Neuron (in vitro differentiated cells): ENCODE measurements at regions not wholly inside any gene's neighbourhood (a gene's known extent, or its start where the extent isn't known, plus 50 kb on each side); places are given as distances from the start of the nearest gene placed in this dataset.

ENCODE experiments used
- H2AFZ ChIP-seq: one replicate; pipeline ENCODE4 v1.6.1; 2013; ENCODE audit warnings: low read depth, mild to moderate bottlenecking, inconsistent platforms, low read length, moderate library complexity
- H3K27me3 ChIP-seq: one replicate; pipeline ENCODE4 v1.6.1; 2013; ENCODE audit warnings: low read length; ENCODE audit not compliant: insufficient read depth
- H3K36me3 ChIP-seq: one replicate; pipeline ENCODE4 v1.6.1; 2013; ENCODE audit warnings: low read length; ENCODE audit not compliant: insufficient read depth
- H3K4me1 ChIP-seq: one replicate; pipeline ENCODE4 v1.6.1; 2013; ENCODE audit warnings: low read length; ENCODE audit not compliant: insufficient read depth
- H3K4me3 ChIP-seq: 2 replicates; pipeline ENCODE4 v1.5.1; 2013; ENCODE audit warnings: mild to moderate bottlenecking, low read length, moderate library complexity
- H3K9me3 ChIP-seq: one replicate; pipeline ENCODE4 v1.6.1; 2013; ENCODE audit warnings: low read length

DNA sequence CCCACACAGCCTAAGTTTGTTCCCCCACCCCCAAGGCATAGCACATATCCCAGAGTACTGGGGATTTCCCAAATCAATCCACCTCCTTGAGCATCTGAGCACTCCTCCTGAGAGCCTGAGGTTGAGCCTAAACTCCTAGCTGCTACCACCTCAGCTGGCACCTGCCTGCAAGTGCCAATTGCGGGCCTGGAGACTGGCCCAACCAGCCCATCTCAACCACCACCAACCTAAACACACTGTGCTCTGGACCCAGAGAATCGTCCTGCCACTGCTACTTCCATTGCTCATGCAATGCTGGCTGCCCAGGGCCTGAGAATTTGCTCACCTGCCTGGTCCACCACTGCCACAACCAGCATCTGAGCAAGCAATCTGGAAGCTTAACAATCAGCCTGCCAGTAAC, 177.1 kb downstream of the FGF13 start:
- H3K4me1 ChIP-seq, result peaks cover 3% of the 10 kb centered on the region
- no peaks in the 10 kb centered on the region for H3K36me3 ChIP-seq

DNA sequence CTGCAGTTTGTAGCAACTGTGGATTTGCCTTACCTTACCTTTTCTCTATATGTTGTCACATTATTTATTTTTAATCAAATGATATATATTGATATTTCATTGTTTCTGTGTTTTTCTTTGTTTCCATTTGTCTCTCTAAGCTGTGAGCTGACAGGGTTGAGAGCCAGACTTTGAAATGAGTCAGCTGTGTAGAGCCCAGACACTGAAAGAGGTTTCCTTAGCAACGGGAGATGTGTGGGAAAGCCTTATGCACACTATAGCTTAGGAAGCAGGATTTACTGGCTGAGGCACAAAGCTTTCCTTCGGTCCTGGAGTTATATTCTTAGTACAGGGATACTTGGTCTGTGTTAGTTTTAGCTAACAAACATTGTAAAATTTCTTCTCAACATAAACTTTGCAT, 192.2 kb downstream of the FGF13 start:
- no peak overlapping the region for H3K4me3 ChIP-seq
- no peaks in the 10 kb centered on the region for H3K9me3 ChIP-seq
- no peaks in the 10 kb centered on the region for H3K36me3 ChIP-seq
- H3K27me3 ChIP-seq, result no peaks in the 10 kb centered on the region
- peak overlapping the region; percentile 10 for H2AFZ ChIP-seq
- peaks cover 16% of the 10 kb centered on the region for H3K4me1 ChIP-seq

More for the DNA sequence above, 177.1 kb downstream of the FGF13 start:
- H3K4me3 ChIP-seq, result no peak overlapping the region
- no peak overlapping the region for H2AFZ ChIP-seq
- no peaks in the 10 kb centered on the region for H3K9me3 ChIP-seq
- no peaks in the 10 kb centered on the region for H3K27me3 ChIP-seq

DNA sequence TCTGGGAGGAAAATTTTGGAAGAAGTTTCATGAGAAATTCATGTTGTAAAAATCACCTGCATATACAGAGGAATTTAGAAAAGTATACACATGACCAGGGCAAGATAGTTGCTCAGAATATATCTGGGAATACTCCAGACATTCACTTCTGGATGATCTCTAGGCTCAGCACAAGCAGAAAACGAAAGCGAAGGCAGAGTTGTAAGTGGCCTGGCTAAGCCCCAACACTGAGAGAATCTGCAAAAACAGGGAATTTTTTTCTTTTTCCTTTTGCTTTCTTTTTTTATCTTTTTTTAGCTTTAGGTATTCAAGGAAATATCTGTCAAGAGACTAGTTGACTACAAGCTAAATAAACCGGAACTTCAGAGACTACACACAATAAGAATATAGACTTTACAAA, 207.2 kb downstream of the FGF13 start:
- no peak overlapping the region for H3K4me3 ChIP-seq
- no peaks in the 10 kb centered on the region for H3K9me3 ChIP-seq
- no peak overlapping the region for H2AFZ ChIP-seq
- no peaks in the 10 kb centered on the region for H3K36me3 ChIP-seq
- no peaks in the 10 kb centered on the region for H3K27me3 ChIP-seq
- no peaks in the 10 kb centered on the region for H3K4me1 ChIP-seq

DNA sequence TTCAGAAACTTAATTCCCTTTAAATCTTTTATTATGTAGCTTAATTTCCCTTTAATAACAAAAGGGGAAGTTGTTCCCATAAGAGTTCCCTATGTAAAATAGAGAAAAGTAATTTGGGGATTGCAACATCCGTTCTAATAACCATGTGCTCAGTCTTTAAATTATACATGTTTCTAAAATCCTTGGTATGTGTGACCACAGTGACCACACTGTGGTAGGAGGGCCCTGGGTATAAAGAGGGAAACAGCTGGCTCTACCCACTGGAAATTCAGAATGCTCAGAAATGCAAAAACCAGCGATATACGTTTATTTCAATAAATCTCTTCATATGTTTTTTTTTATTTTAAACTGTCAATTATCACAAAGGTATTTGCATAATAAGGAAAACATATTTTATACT, 219.1 kb downstream of the FGF13 start:
- H3K4me3 ChIP-seq, result no peak overlapping the region
- H3K9me3 ChIP-seq, result no peaks in the 10 kb centered on the region
- H3K4me1 ChIP-seq, result no peaks in the 10 kb centered on the region
- H3K36me3 ChIP-seq, result no peaks in the 10 kb centered on the region
- no peak overlapping the region for H2AFZ ChIP-seq
- no peaks in the 10 kb centered on the region for H3K27me3 ChIP-seq

DNA sequence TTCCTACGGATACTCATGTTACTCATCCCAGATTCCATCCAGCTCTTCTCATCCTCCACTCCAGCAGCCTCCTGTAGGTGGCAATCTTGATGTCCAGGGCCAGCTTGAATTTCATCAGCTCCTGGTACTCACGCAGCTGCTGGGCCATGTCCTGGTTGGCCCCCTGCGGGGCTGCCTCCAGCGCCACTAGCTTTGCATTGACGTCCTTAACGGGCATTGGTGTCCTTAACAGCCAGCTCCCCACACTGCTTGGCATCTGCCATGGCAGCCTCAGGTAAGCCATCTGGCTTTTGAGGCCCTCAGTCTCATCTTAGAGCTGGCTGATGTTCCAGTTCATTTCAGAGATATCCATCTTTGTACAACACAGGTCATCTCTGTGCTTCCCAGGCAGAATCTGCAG, 223.7 kb downstream of the FGF13 start:
- no peak overlapping the region for H2AFZ ChIP-seq
- peaks cover 3% of the 10 kb centered on the region for H3K27me3 ChIP-seq
- no peaks in the 10 kb centered on the region for H3K36me3 ChIP-seq

DNA sequence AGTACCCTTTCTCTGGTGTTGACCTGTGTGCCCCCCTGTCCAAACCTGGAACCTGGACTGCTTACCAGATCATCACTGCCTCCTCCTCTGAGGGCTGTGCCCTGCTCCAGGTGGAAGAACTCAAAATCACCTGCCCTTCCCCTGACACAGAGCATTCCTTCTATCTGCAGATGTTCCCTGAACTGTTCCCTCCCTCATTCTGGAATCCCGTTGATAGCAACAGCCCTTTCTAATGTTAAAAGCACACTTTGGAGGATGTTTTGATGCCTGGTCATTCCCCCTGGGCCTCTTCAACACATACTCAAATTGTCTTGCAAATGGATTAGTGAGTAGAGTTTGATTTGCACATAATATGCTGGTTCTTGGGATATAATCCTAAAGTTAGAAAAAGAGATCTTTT, 225.8 kb downstream of the FGF13 start:
- Histone ChIP-seq H3K27me3 (peaks cover 19% of the 10 kb centered on the region), H3K9me3 (no peaks in the 10 kb centered on the region), H3K4me3 (no peak overlapping the region), H3K36me3 (no peaks in the 10 kb centered on the region), H3K4me1 (no peaks in the 10 kb centered on the region), H2AFZ (no peak overlapping the region)

More for the DNA sequence above, 223.7 kb downstream of the FGF13 start:
- no peaks in the 10 kb centered on the region for H3K9me3 ChIP-seq
- no peak overlapping the region for H3K4me3 ChIP-seq
- H3K4me1 ChIP-seq, result no peaks in the 10 kb centered on the region

DNA sequence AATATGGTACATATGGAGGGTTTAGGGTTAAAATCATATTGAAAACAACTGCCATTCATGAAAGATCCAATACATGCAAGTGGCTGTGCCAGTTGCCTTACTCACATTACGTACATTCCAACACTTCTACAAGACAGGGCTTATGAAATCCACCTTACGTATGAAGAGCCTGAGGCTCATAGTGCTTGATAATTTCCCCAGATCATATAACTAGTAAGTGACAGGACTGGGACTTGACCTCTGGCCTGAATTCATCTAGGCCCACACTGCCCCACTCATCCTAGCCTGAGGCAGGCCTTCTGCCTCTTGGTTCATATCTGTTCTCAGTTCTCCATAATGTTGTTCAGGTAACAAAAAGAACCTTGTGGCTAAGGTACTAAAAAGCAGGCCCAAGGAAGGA, 226.3 kb downstream of the FGF13 start:
- Histone ChIP-seq H3K9me3 (no peaks in the 10 kb centered on the region), H2AFZ (no peak overlapping the region), H3K4me1 (no peaks in the 10 kb centered on the region), H3K27me3 (peaks cover 19% of the 10 kb centered on the region), H3K36me3 (no peaks in the 10 kb centered on the region), H3K4me3 (no peak overlapping the region)

DNA sequence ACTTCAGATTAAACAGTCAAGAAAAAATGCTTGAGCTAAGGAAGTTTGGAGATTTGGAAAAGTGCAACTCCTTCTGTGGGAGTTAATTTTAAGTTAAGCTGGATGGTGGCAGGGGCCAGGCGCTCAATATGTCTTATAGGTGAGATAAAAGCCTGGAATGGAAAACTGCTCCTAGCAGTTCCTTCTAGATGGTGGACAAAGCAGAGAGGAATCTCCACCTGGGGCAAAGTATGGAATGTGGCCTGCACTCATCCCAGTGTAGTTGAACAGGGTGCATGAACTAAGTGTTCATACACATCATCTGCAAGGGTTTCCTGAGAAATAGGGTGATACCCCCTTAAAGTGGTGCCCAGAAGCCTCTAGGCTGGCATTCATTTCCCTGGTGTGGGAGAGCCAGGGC, 227.1 kb downstream of the FGF13 start:
- Histone ChIP-seq H2AFZ (no peak overlapping the region), H3K27me3 (peaks cover 19% of the 10 kb centered on the region), H3K4me1 (no peaks in the 10 kb centered on the region), H3K4me3 (no peak overlapping the region), H3K9me3 (no peaks in the 10 kb centered on the region), H3K36me3 (no peaks in the 10 kb centered on the region)

DNA sequence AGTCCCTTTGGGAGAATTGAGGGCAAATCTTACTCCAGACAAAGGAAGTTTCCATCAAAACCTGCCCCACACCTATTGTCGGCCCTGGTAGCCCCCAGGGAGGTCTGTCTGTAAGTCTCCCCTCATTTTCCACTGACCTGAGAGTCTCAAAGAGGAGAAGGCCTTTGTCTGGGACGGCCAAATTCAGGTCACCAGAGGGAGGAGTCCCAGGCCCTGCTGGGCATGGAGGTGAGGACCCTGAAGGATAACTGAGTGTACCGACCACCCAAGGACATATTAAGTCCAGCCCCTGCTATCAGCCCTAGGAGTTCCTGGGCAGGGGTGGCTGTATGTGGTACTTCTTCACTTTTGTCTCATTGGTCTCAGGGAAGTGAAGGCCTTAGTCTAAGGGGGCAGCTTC, 229.9 kb downstream of the FGF13 start:
- Histone ChIP-seq H3K27me3 (peaks cover 19% of the 10 kb centered on the region), H3K4me3 (no peak overlapping the region), H3K36me3 (no peaks in the 10 kb centered on the region), H3K4me1 (no peaks in the 10 kb centered on the region), H3K9me3 (no peaks in the 10 kb centered on the region), H2AFZ (no peak overlapping the region)

DNA sequence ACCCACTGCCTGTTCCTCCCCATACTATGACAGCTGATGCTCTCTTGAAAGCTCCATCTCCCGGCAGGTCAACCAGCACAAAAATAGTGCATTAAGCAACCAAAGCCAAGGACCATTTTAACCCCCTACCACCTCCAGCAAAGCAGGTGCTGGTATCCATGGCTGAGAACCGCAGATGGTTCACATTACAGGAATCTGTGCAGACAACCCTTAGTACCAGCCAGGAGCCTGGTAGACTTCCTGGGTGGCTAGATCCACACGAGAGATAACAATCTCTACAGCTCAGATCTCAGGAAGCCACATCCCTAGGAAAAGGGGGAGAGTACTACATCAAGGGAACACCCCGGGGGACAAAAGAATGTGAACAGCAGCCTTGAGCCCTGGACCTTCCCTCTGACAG, 248.0 kb downstream of the FGF13 start:
- Histone ChIP-seq H3K27me3 (no peaks in the 10 kb centered on the region), H3K36me3 (no peaks in the 10 kb centered on the region), H2AFZ (no peak overlapping the region), H3K9me3 (no peaks in the 10 kb centered on the region), H3K4me3 (no peak overlapping the region), H3K4me1 (no peaks in the 10 kb centered on the region)
